RWPE2 (cell line): ENCODE measurements at regions not wholly inside any gene's neighbourhood (a gene's known extent, or its start where the extent isn't known, plus 50 kb on each side); places are given as distances from the start of the nearest gene placed in this dataset.

Experiments used
- ATAC-seq: fragments of 200-7000 bp; cut with Tn5 transposase; 3 replicates; pipeline ENCODE4 v1.9.1; 2021; ENCODE audit warnings: low read depth
- DNase-seq: peaks from one replicate; pipeline ENCODE4 v3.0.0-alpha.2; 2020; ENCODE audit warnings: low spot score
- H3K27ac ChIP-seq: fragments of 450-650 bp; 2 replicates; pipeline ENCODE4 v1.5.1; 2017; ENCODE audit warnings: mild to moderate bottlenecking; ENCODE audit not compliant: poor library complexity, severe bottlenecking
- H3K27me3 ChIP-seq: fragments of 250-450 bp; sonication (Bioruptor Pico); 2 replicates; pipeline ENCODE4 v1.5.1; 2021; ENCODE audit warnings: mild to moderate bottlenecking, moderate library complexity; ENCODE audit not compliant: insufficient read depth, poor library complexity, severe bottlenecking
- H3K36me3 ChIP-seq: fragments of 250-450 bp; sonication (Bioruptor Pico); 2 replicates; pipeline ENCODE4 v1.5.1; 2020; ENCODE audit warnings: low read depth, mild to moderate bottlenecking, moderate library complexity
- H3K4me1 ChIP-seq: fragments of 250-450 bp; sonication (Bioruptor Pico); 2 replicates; pipeline ENCODE4 v1.5.1; 2021; ENCODE audit warnings: mild to moderate bottlenecking, moderate library complexity; ENCODE audit not compliant: insufficient read depth, poor library complexity, severe bottlenecking
- H3K4me3 ChIP-seq: fragments of 250-450 bp; sonication (Bioruptor Pico); 2 replicates; pipeline ENCODE4 v1.5.1; 2021; ENCODE audit warnings: mild to moderate bottlenecking, moderate library complexity; ENCODE audit not compliant: severe bottlenecking
- H3K9me3 ChIP-seq: fragments of 250-450 bp; sonication (Bioruptor Pico); 2 replicates; pipeline ENCODE4 v1.5.1; 2021; ENCODE audit warnings: mild to moderate bottlenecking, moderate library complexity; ENCODE audit not compliant: severe bottlenecking
- CTCF ChIP-seq: fragments of 450-650 bp; IDR thresholded peaks from one replicate; pipeline ENCODE4 v1.5.1; 2017; ENCODE audit warnings: mild to moderate bottlenecking, moderate library complexity; ENCODE audit not compliant: poor library complexity, severe bottlenecking

GRCh38 chr7:123355576-123356190, 155.9 kb upstream of the SLC13A1 start:
- ATAC-seq = peak; percentile 29; the same call in 1 of the 3 replicates
- no peak for DNase-seq
- no peak overlapping the region for H3K4me3 ChIP-seq
- no peaks in the 10 kb centered on the region for H3K4me1 ChIP-seq
- no peak for TF ChIP-seq CTCF
- H3K9me3 ChIP-seq = no peaks in the 10 kb centered on the region
- no peaks in the 10 kb centered on the region for H3K27me3 ChIP-seq
- no peak overlapping the region for H3K27ac ChIP-seq
- H3K36me3 ChIP-seq = no peaks in the 10 kb centered on the region

- no peaks in the 10 kb centered on the region for H3K9me3 ChIP-seq
- H3K27me3 ChIP-seq = no peaks in the 10 kb centered on the region
- H3K4me3 ChIP-seq = no peak overlapping the region
- H3K4me1 ChIP-seq = no peaks in the 10 kb centered on the region
- H3K27ac ChIP-seq = no peak overlapping the region
- no peaks in the 10 kb centered on the region for H3K36me3 ChIP-seq
- ATAC-seq (peak; percentile 76), DNase-seq (no peak)
- TF ChIP-seq CTCF = no peak
These were observed 153.2 kb upstream of the SLC13A1 start for GRCh38 chr7:123352973-123353372.

- H3K4me3 ChIP-seq = no peak overlapping the region
- no peak for ATAC-seq
- no peak for TF ChIP-seq CTCF
- no peaks in the 10 kb centered on the region for H3K27me3 ChIP-seq
- H3K36me3 ChIP-seq = no peaks in the 10 kb centered on the region
- no peaks in the 10 kb centered on the region for H3K4me1 ChIP-seq
- no peak overlapping the region for H3K27ac ChIP-seq
- DNase-seq = no peak
- H3K9me3 ChIP-seq = no peaks in the 10 kb centered on the region
These were observed 152.0 kb upstream of the SLC13A1 start for GRCh38 chr7:123351516-123352505.

- Histone ChIP-seq H3K36me3 (no peaks in the 10 kb centered on the region), H3K9me3 (no peaks in the 10 kb centered on the region), H3K4me3 (no peak overlapping the region), H3K27me3 (no peaks in the 10 kb centered on the region), H3K27ac (no peak overlapping the region), H3K4me1 (no peaks in the 10 kb centered on the region)
- no peak for TF ChIP-seq CTCF
- DNase-seq = no peak
- ATAC-seq = no peak
These were observed 151.3 kb upstream of the SLC13A1 start for GRCh38 chr7:123351027-123351426.
